Suprapubic skin (tissue), 4 donors: ENCODE measurements at regions not wholly inside any gene's neighbourhood (a gene's known extent, or its start where the extent isn't known, plus 50 kb on each side); places are given as distances from the start of the nearest gene placed in this dataset.
"Not testable (repeated sequence)": the region's sequence is repeated elsewhere in the genome, so short reads cannot be mapped to it uniquely, and the experiment has no call there.

Source experiments
- CTCF ChIP-seq, 2 donors: fragments of 200-600 bp in 1 of 2; fragments of 450-650 bp in 1 of 2; sonication (generic) in 1 of 2; IDR thresholded peaks; one replicate each; pipeline ENCODE4 v1.5.1; 2016 to 2019; ENCODE audit warnings: antibody characterized with exemption in 2 of 2, mild to moderate bottlenecking in 1 of 2, moderate library complexity in 1 of 2
- EP300 ChIP-seq: sonication (generic); formaldehyde crosslinking; IDR thresholded peaks from one replicate; pipeline ENCODE4 v1.6.1; 2017; ENCODE audit warnings: antibody characterized with exemption
- POLR2AphosphoS5 ChIP-seq, 3 donors: sonication (generic); formaldehyde crosslinking; IDR thresholded peaks; one replicate each; pipeline ENCODE4 v1.6.1; 2017; ENCODE audit warnings: antibody characterized with exemption in 3 of 3

GRCh38 chr3:82584861-82585260 lies 823.4 kb upstream of the GBE1 start:
- TF ChIP-seq CTCF (IDR thresholded peaks at IDR 0.05); POLR2AphosphoS5 (IDR thresholded peaks at IDR 0.05); EP300: not testable (repeated sequence)
